Testis (tissue), 2 donors: ENCODE measurements at regions not wholly inside any gene's neighbourhood (a gene's known extent, or its start where the extent isn't known, plus 50 kb on each side); places are given as distances from the start of the nearest gene placed in this dataset.
A peak's percentile ranks its signal among the peaks of the same experiment; 100 is the strongest.

Experiments used
- DNase-seq: peaks from one replicate; pipeline ENCODE4 v3.0.0-alpha.2; 2019
- H3K27ac ChIP-seq, 2 donors: fragments of 200-600 bp; sonication (generic); one replicate each; pipeline ENCODE4 v1.5.1; 2019
- H3K27me3 ChIP-seq: fragments of 200-600 bp; sonication (generic); one replicate; pipeline ENCODE4 v1.5.1; 2019
- H3K36me3 ChIP-seq: fragments of 200-600 bp; sonication (generic); one replicate; pipeline ENCODE4 v1.5.1; 2017; ENCODE audit warnings: low read depth; ENCODE audit errors: missing control alignments
- H3K4me1 ChIP-seq: fragments of 200-600 bp; sonication (generic); one replicate; pipeline ENCODE4 v1.5.1; 2019
- H3K4me3 ChIP-seq, 2 donors: fragments of 200-600 bp; sonication (generic); one replicate each; pipeline ENCODE4 v1.5.1; 2017 to 2019
- H3K9me3 ChIP-seq: fragments of 200-600 bp; sonication (generic); one replicate; pipeline ENCODE4 v1.5.1; 2017
- CTCF ChIP-seq, 3 experiments: fragments of 450-650 bp in 2 of 3; fragments of 200-600 bp in 1 of 3; sonication (generic) in 1 of 3; IDR thresholded peaks; one replicate each; pipeline ENCODE4 v1.5.1; 2016 to 2019; ENCODE audit warnings: antibody characterized with exemption in 3 of 3, mild to moderate bottlenecking in 2 of 3, moderate library complexity in 1 of 3
- POLR2A ChIP-seq: fragments of 450-650 bp; IDR thresholded peaks from one replicate; pipeline ENCODE4 v1.6.1; 2017; ENCODE audit warnings: antibody characterized with exemption, mild to moderate bottlenecking, moderate library complexity
- WGBS, 2 donors: methylation state at CpG; one replicate each; pipeline ENCODE4 v1.1.5; 2018; 5-methylcytosine and 5-hydroxymethylcytosine counted together
- intact Hi-C: fragments of 100-400 bp; cut with DNase I; formaldehyde crosslinking; loops from one replicate; pipeline ENCODE4 v1.15.1; 2023; ENCODE audit warnings: low total_unique reads

- WGBS, 2 donors = 93 to 96% methylated on average over 3 to 4 of the region's 4 CpGs
- intact Hi-C loops = no loop called here
- Histone ChIP-seq H3K4me3 (no peak overlapping the region), H3K27me3 (no peaks in the 10 kb centered on the region), H3K9me3 (no peaks in the 10 kb centered on the region), H3K36me3 (no peaks in the 10 kb centered on the region), H3K27ac (no peak overlapping the region), H3K4me1 (no peaks in the 10 kb centered on the region)
- TF ChIP-seq POLR2A = no peak
- no peak for TF ChIP-seq CTCF (IDR thresholded peaks at IDR 0.05)
- no peak for DNase-seq
Observed at GRCh38 chr11:70510106-70510505, 111.8 kb downstream of the CTTN start.

- no peaks in the 10 kb centered on the region for H3K36me3 ChIP-seq
- WGBS, 2 donors = 88 to 100% methylated on average over 3 to 6 of the region's 6 CpGs
- H3K9me3 ChIP-seq = no peaks in the 10 kb centered on the region
- TF ChIP-seq POLR2A (no peak), CTCF (IDR thresholded peaks at IDR 0.05) (no peak)
- H3K4me1 ChIP-seq = no peaks in the 10 kb centered on the region
- no peaks in the 10 kb centered on the region for H3K27me3 ChIP-seq
- no peak overlapping the region for H3K4me3 ChIP-seq
- intact Hi-C loops = no loop called here
- no peak for DNase-seq
- no peak overlapping the region for H3K27ac ChIP-seq
Observed at GRCh38 chr11:70510571-70510970, 112.2 kb downstream of the CTTN start.

GRCh38 chr11:70511345-70511744, 113.0 kb downstream of the CTTN start:
- intact Hi-C loops = no loop called here
- no peak for TF ChIP-seq POLR2A
- TF ChIP-seq CTCF (IDR thresholded peaks at IDR 0.05) = peak in 1 of 3 experiments; percentile 29

GRCh38 chr11:70512716-70513115, 114.4 kb downstream of the CTTN start:
- Histone ChIP-seq H3K27me3 (no peaks in the 10 kb centered on the region), H3K9me3 (no peaks in the 10 kb centered on the region), H3K4me1 (no peaks in the 10 kb centered on the region), H3K36me3 (no peaks in the 10 kb centered on the region), H3K27ac (no peak overlapping the region), H3K4me3 (no peak overlapping the region)
- TF ChIP-seq CTCF (IDR thresholded peaks at IDR 0.05) = no peak
- TF ChIP-seq POLR2A = no peak
- intact Hi-C loops = no loop called here
- DNase-seq = no peak

More at GRCh38 chr11:70511345-70511744, 113.0 kb downstream of the CTTN start:
- whole genome bisulfite sequencing, 2 donors = 92 to 95% methylated on average over 1 of the region's 1 CpG
- no peak overlapping the region for H3K27ac ChIP-seq
- H3K27me3 ChIP-seq = no peaks in the 10 kb centered on the region
- H3K4me3 ChIP-seq = no peak overlapping the region
- no peaks in the 10 kb centered on the region for H3K4me1 ChIP-seq
- no peaks in the 10 kb centered on the region for H3K9me3 ChIP-seq
- no peaks in the 10 kb centered on the region for H3K36me3 ChIP-seq
- no peak for DNase-seq

GRCh38 chr11:70517203-70517602, 118.9 kb downstream of the CTTN start:
- intact Hi-C loops = no loop called here
- Histone ChIP-seq H3K27me3 (no peaks in the 10 kb centered on the region), H3K36me3 (no peaks in the 10 kb centered on the region), H3K27ac (no peak overlapping the region), H3K9me3 (no peaks in the 10 kb centered on the region), H3K4me1 (no peaks in the 10 kb centered on the region), H3K4me3 (no peak overlapping the region)
- no peak for TF ChIP-seq POLR2A
- TF ChIP-seq CTCF (IDR thresholded peaks at IDR 0.05) = no peak
- DNase-seq = no peak
- WGBS, 2 donors = 94% methylated on average over 7 of the region's 7 CpGs
